Left ventricle myocardium inferior (tissue), 1 donor: ENCODE measurements at regions not wholly inside any gene's neighbourhood (a gene's known extent, or its start where the extent isn't known, plus 50 kb on each side); places are given as distances from the start of the nearest gene placed in this dataset.
"Not testable (repeated sequence)": the region's sequence is repeated elsewhere in the genome, so short reads cannot be mapped to it uniquely, and the experiment has no call there.

ENCODE experiments used
- DNase-seq: peaks from one replicate; pipeline ENCODE4 v3.0.0-alpha.2; 2020
- H3K27ac ChIP-seq: fragments of 200-600 bp; replicated peaks from 2 replicates; pipeline ENCODE4 v1.8.0; 2021
- H3K27me3 ChIP-seq: fragments of 200-600 bp; 2 replicates; pipeline ENCODE4 v1.8.0; 2021; ENCODE audit warnings: low read depth
- H3K36me3 ChIP-seq: fragments of 200-600 bp; 2 replicates; pipeline ENCODE4 v1.8.0; 2021
- H3K4me1 ChIP-seq: fragments of 200-600 bp; 2 replicates; pipeline ENCODE4 v1.8.0; 2021
- H3K4me3 ChIP-seq: fragments of 200-600 bp; 2 replicates; pipeline ENCODE4 v1.8.0; 2021; ENCODE audit warnings: mild to moderate bottlenecking, moderate library complexity
- H3K9me3 ChIP-seq: fragments of 200-600 bp; replicated peaks from 2 replicates; pipeline ENCODE4 v1.8.0; 2021
- intact Hi-C: fragments of 100-400 bp; cut with micrococcal nuclease; formaldehyde crosslinking; loops from one replicate; pipeline ENCODE4 v1.11.0; 2022
- TF ChIP-seq, protein P1 (sequence below): fragments of 200-600 bp; IDR thresholded peaks from 2 replicates; pipeline ENCODE4 v1.8.0; 2021; ENCODE audit warnings: antibody characterized with exemption, mild to moderate bottlenecking, borderline replicate concordance
- donor health status: DM: no; HTN: yes; CAD: no; lungs with severe emphysema.

DNA sequence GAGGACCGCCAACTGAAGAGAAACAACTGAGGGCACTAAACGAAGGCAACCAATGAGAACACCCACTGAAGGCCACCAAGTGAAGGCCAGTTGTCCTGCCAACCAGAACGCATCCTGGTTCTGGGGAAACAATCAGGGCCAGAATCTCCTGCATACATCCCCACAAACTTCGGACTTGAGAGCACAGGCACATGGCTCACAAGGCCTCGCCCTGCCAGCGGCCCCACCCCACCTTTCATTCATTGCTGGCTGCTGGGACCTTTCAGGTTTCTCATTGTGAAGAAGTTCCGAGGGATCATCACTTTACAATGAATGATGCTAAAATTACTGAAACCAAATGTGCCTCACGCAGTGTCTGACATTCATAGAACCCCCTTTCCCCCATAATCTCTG lies 79.2 kb upstream of the ABI1 start:
- Histone ChIP-seq H3K27ac (no peak overlapping the region), H3K4me3 (no peak overlapping the region), H3K27me3 (peaks cover 18% of the 10 kb centered on the region), H3K9me3 (no peaks in the 10 kb centered on the region), H3K4me1 (no peaks in the 10 kb centered on the region), H3K36me3 (no peaks in the 10 kb centered on the region)
- TF ChIP-seq, protein P1, sequence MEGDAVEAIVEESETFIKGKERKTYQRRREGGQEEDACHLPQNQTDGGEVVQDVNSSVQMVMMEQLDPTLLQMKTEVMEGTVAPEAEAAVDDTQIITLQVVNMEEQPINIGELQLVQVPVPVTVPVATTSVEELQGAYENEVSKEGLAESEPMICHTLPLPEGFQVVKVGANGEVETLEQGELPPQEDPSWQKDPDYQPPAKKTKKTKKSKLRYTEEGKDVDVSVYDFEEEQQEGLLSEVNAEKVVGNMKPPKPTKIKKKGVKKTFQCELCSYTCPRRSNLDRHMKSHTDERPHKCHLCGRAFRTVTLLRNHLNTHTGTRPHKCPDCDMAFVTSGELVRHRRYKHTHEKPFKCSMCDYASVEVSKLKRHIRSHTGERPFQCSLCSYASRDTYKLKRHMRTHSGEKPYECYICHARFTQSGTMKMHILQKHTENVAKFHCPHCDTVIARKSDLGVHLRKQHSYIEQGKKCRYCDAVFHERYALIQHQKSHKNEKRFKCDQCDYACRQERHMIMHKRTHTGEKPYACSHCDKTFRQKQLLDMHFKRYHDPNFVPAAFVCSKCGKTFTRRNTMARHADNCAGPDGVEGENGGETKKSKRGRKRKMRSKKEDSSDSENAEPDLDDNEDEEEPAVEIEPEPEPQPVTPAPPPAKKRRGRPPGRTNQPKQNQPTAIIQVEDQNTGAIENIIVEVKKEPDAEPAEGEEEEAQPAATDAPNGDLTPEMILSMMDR, result no peak
- DNase-seq, result no peak
- intact Hi-C loops, result no loop called here

- no peak for DNase-seq
- Histone ChIP-seq H3K9me3 (no peaks in the 10 kb centered on the region), H3K4me1 (no peaks in the 10 kb centered on the region), H3K4me3 (no peak overlapping the region), H3K36me3 (no peaks in the 10 kb centered on the region), H3K27ac (no peak overlapping the region), H3K27me3 (peaks cover 16% of the 10 kb centered on the region)
- intact Hi-C loops, result no loop called here
- TF ChIP-seq, protein P1, result no peak
Observed at GRCh38 chr10:26939290-26939961, 78.7 kb upstream of the ABI1 start.

DNA sequence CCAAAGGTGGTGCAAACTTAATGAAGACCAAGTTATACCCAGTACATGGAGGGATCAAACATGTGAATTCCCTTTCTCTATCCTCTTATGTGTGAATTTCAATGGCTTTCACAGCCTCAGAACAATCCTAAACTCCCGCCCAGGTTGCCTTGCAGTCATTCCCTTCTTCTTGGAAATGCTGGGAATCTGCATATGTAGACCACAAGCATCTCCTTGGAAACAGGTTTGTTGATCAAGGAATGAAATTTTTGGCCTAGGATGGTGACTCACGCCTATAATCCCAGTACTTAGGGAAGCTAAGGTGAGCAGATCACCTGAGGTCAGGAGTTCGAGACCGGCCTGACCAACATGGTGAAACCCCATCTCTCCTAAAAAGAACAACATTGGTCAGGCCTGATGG lies 77.8 kb upstream of the ABI1 start:
- Histone ChIP-seq H3K27ac (no peak overlapping the region), H3K9me3 (no peaks in the 10 kb centered on the region), H3K4me3 (no peak overlapping the region), H3K4me1 (no peaks in the 10 kb centered on the region), H3K27me3 (peaks cover 7% of the 10 kb centered on the region), H3K36me3 (no peaks in the 10 kb centered on the region)
- DNase-seq, result no peak
- intact Hi-C loops, result no loop called here
- TF ChIP-seq, protein P1, result no peak

DNA sequence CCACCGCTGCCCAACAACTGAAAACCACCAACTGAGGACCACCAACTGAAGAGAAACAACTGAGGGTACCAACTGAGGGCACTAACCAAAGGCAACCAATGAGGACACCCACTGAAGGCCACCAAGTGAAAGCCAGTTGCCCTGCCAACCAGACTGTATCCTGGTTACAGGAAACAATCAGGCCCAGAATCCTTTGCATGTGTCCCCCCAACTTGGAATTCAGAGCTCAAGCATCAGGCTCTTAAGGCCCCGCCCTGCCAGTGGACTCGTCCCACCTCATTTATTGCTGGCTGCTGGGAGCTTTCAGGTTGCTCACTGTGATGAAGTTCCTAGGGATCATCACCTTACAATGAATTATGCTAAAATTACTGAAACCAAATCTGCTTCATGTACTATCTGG lies 76.6 kb upstream of the ABI1 start:
- intact Hi-C loops, result no loop called here
- Histone ChIP-seq H3K36me3 (no peaks in the 10 kb centered on the region), H3K4me1 (no peaks in the 10 kb centered on the region), H3K27ac (no peak overlapping the region), H3K27me3 (peaks cover 4% of the 10 kb centered on the region), H3K4me3 (no peak overlapping the region), H3K9me3 (no peaks in the 10 kb centered on the region)
- TF ChIP-seq, protein P1, result no peak
- DNase-seq, result no peak

- peaks cover 11% of the 10 kb centered on the region for H3K27me3 ChIP-seq
- intact Hi-C loops, H3K9me3 ChIP-seq, H3K27ac ChIP-seq, DNase-seq, H3K4me3 ChIP-seq, H3K4me1 ChIP-seq, H3K36me3 ChIP-seq: not testable (repeated sequence)
Observed at GRCh38 chr10:26934190-26934589, 73.4 kb upstream of the ABI1 start.

- no peak for DNase-seq
- Histone ChIP-seq H3K4me1 (peaks cover 7% of the 10 kb centered on the region), H3K4me3 (no peak overlapping the region), H3K27me3 (peaks cover 11% of the 10 kb centered on the region), H3K27ac (no peak overlapping the region), H3K36me3 (no peaks in the 10 kb centered on the region), H3K9me3 (no peaks in the 10 kb centered on the region)
- TF ChIP-seq, protein P1, result no peak
- intact Hi-C loops, result no loop called here
Observed at GRCh38 chr10:26932576-26932975, 71.8 kb upstream of the ABI1 start.
